Gastrocnemius medialis (tissue), 4 donors: ENCODE measurements at regions not wholly inside any gene's neighbourhood (a gene's known extent, or its start where the extent isn't known, plus 50 kb on each side); places are given as distances from the start of the nearest gene placed in this dataset.

Experiments
- POLR2A ChIP-seq, 2 donors: fragments of 450-650 bp; IDR thresholded peaks; one replicate each; pipeline ENCODE4 v1.6.1; 2017; ENCODE audit warnings: antibody characterized with exemption in 2 of 2, mild to moderate bottlenecking in 2 of 2, moderate library complexity in 2 of 2
- TF ChIP-seq, protein P1 (sequence below), 5 experiments: fragments of 450-650 bp in 3 of 5; fragments of 200-600 bp in 2 of 5; sonication (generic) in 2 of 5; IDR thresholded peaks in 4 of 5; conservative IDR thresholded peaks in 1 of 5; 1 replicate in 4 of 5; 2 replicates in 1 of 5; pipeline ENCODE4 v1.5.1; 2016 to 2019; ENCODE audit warnings: antibody characterized with exemption in 5 of 5, mild to moderate bottlenecking in 3 of 5, moderate library complexity in 3 of 5

DNA sequence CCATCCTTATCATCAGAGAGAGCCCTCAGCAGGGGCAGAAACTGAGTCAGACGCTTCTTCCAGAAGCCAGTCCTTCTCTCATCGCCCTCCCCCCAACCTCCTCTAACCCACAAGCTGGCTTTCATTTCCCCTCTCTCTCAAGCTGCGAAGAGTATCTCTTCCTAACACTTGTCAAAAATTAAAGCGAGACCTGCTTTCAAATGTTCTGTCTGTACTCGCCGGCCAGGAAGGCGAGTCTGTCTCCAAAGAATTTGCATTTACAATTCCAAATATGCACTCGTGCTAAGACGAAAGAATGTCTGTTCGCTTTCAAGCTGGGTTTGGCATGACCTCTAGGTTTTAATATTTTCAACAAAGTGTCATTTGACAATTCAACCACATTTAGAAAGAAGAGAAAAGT lies 140.4 kb downstream of the RGS9 start:
- TF ChIP-seq, protein P1, sequence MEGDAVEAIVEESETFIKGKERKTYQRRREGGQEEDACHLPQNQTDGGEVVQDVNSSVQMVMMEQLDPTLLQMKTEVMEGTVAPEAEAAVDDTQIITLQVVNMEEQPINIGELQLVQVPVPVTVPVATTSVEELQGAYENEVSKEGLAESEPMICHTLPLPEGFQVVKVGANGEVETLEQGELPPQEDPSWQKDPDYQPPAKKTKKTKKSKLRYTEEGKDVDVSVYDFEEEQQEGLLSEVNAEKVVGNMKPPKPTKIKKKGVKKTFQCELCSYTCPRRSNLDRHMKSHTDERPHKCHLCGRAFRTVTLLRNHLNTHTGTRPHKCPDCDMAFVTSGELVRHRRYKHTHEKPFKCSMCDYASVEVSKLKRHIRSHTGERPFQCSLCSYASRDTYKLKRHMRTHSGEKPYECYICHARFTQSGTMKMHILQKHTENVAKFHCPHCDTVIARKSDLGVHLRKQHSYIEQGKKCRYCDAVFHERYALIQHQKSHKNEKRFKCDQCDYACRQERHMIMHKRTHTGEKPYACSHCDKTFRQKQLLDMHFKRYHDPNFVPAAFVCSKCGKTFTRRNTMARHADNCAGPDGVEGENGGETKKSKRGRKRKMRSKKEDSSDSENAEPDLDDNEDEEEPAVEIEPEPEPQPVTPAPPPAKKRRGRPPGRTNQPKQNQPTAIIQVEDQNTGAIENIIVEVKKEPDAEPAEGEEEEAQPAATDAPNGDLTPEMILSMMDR (IDR thresholded peaks at IDR 0.05 in 4 of 5, conservative IDR thresholded peaks at IDR 0.05 in 1 of 5): no peak
- no peak for TF ChIP-seq POLR2A (IDR thresholded peaks at IDR 0.05)
